Astrocyte of the hippocampus (primary cell): ENCODE measurements at regions not wholly inside any gene's neighbourhood (a gene's known extent, or its start where the extent isn't known, plus 50 kb on each side); places are given as distances from the start of the nearest gene placed in this dataset.

ENCODE experiments used
- DNase-seq: peaks from one replicate; pipeline ENCODE4 v3.0.0; 2011; ENCODE audit warnings: low read depth, low spot score

DNA sequence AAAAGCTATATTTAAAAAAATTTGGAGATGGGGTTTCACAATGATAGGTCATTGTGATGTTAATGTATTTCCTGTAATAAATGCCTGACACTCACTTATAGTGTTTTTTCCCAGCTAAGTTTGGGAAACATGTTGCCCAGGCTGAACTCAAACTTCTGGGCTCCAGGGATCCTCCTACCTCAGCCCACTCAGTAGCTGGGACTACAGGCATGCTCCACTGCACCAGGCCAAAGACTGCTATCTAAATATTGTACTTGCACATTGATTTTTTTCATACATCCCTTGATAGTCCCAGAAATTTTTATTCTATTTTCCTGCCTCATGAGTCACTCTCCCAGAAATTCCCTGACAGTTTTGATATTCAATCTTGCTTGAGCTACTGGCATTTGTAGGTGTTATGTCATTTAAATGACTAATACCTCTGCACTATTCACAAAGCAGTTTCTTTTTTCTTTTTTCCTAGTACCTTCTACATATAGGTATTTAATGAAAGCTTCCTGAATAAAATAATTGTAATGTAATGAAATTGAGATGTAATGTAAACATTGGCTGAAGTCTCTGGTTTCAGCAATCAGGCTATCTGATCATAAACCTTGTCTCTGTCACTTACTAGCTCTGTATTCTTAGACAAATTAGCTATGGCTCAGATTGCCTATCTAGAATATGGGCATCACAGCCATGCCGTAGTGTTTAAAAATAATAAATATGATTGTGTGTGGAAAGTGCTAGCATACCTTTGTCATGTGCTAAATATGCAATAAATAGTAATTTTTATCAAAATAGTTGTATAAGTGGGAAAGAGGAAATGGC is 1973.0 kb upstream of the AGA start:
- peak; percentile 47 for DNase-seq

DNA sequence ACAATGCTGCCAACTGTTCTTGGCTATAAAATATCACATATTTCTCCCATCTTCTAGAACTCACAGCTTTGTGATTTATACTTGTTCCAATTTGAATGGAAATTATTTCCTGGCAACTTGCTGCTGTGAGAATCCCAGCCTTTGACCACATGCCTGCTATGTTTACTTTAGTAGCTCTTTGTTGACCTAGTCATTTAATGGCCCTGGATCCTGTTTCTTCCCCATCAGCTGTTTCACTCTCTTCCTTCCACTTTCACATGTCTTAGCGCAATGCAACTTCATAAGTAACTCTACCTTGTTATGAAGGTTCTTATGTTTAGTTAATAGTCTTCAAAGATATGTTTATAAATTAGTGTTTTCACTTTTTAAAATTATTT is 1973.6 kb upstream of the AGA start:
- DNase-seq = peak; percentile 28

DNA sequence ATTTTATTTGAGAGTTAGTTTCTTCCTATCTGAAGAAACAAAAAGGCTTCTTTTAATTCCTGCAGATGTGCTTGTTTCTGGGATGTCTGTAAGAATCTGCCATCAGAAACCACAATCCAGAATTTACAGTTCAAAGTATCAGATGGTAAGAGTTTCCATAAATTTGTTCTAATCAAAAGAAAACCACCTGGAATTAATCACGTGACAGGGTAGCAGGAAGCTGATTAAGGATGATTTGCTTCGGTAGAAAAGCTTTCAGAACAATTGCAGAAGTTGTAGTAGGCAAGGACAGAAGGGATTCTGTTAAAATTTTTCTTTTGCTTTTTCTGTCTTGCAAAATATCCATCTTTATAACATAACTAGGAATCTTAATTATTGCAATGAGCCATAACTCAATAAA is 1975.1 kb upstream of the AGA start:
- no peak for DNase-seq

DNA sequence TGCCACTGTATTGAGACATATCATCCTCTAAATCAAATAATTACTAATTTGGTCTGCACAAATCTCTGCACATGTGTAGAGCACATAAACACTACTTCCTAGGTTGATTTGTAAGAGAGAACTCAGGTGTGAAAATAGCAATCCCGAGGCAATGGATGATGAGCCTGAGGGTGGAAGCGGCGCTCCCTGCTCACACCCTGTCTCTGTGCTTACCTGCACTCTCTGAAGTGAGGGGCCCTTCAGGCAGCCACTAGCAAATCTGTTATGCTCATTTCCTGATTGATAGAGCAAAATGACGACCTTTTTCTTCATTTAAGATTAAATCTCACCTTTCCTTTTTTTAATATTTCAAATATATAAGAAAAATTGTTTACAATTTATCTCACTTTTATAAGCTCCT is 1995.7 kb upstream of the AGA start:
- no peak for DNase-seq

DNA sequence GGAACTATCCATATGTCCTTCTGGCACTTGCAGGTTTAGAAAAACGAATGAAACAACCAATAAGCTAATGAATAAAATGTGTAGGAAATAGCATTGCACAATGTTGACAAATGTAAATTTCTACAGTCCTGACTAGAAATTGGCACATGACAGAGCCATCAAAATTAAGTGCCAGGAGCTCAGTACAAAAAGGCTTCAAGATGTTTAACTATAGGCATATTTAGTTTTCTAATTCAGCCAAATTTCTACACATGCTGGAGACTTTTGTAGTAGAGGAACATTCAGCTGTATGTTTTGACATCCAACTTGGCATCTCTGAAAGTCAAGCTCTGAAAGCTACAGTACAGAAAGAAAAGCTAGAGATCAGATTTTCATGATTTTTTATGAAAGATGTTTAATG is 1999.4 kb upstream of the AGA start:
- no peak for DNase-seq

DNA sequence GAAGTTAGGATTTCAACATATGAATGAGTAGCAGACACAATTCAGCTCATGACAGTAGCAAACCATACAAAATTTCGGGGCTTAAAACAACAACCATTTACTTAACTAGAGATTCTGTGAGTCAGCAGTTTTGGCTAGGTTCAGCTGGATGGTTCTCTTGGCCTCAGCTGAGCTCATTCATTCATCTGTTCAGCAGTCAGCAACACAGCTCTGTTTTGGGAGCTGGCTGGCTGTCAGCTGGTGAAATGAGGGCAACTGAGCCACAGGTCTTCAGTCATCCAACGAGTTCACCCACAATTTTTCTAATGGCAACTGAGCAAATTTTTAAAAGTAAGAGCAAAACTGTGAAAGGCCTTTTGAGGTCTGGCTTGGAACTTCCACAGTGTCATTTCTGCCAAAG is 2005.1 kb upstream of the AGA start:
- peak; percentile 80 for DNase-seq

DNA sequence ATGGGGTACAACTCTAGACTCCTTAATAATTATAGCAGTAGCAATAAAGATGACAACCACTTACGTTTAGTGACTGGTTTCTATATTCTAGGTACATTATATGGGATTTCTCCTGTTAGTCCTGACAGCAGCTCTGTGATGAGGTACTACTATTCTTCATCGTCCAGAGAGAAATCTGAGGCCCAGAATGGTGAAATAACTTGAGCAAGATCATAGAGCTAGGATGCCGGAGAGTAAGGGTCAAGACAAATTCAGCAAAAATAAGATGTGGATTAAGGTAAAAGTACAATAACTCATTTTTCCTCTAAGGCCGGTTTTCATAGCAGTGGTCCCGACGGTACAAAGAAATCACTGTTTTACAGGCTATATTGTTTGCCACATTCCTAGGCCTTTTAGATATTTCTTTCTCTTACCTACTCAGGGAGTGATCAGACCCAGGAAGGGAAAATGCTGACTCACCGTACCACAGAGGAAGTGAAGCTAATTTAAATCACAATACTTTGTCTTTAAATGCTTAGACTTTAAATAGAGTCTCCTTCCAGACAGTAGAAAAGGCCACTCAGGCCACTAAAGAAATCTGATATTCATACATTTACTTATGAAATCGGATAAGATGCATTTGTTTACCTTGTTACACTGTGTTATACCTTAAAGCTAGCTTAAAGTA is 2023.0 kb upstream of the AGA start:
- DNase-seq = peak; percentile 78

DNA sequence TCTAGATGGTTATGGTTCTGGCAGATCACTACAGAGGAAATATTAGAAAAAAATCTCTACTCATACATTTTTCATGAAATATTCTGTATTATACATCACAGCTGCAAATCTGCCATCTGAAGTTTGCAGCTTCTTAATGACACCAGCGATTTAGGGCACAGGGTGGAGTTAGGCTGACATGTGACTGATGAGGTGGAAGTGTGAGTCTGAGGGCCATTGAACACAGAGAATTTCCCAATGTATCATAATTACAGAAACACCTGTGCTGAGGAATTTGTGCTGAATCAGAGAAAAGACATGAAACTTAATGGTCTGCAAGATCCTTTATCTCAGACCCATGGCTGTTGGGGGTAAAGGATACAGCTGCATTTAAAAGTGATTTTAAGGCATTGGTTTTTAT is 2025.6 kb upstream of the AGA start:
- DNase-seq = no peak

DNA sequence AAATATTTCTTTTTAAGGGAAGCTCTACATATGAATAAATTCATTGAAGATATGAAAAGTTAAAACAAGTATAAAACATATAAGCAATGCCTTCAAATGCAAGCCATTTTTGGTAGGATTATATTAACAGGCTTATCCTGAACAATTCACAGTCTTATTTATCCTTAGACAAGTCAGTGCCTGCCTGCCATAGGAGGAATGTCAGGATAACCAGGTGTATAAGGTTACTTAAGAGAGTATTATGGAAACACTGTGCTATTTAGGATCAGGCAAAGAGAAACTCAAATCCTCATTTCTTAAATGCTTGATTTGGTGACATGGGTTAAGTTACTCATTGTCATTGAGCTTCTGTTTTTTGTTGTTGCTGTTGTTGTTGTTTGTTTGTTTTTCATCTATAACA is 2029.9 kb upstream of the AGA start:
- no peak for DNase-seq

DNA sequence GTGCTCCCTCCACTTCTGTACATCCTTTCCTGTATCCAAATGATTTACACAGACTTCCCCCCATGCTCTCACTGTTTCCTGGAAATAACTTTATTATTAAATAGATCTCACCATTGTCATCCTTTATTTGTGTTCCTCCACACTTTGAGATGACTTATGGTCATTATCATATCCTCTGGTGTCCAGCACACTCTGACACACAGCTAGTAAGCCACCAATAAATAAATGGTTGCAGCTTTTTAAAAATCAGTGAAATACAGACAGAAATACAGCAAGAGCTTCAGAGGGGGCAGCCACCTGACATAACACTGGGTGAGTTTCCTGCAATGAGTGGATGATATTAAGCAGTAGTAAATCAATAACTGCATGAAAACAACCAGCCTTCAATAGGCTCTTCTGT is 2036.4 kb upstream of the AGA start:
- no peak for DNase-seq

DNA sequence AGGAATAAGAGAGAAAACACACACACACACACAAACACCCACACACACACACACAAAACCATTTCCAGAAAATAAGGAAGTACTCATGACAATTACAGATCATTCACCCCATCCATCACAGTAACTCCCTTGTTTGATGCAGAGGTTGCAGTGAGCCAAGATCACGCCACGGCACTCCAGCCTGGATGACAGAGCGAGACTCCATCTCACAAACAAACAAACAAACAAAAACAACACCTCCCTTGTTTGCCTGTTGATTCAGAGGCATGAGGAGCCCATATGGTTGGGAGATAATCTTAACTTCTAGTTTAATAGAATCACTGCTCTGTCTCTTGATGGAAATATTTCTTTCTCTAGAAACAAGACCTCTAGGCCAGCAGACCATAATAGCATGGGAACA is 2043.5 kb upstream of the AGA start:
- no peak for DNase-seq

DNA sequence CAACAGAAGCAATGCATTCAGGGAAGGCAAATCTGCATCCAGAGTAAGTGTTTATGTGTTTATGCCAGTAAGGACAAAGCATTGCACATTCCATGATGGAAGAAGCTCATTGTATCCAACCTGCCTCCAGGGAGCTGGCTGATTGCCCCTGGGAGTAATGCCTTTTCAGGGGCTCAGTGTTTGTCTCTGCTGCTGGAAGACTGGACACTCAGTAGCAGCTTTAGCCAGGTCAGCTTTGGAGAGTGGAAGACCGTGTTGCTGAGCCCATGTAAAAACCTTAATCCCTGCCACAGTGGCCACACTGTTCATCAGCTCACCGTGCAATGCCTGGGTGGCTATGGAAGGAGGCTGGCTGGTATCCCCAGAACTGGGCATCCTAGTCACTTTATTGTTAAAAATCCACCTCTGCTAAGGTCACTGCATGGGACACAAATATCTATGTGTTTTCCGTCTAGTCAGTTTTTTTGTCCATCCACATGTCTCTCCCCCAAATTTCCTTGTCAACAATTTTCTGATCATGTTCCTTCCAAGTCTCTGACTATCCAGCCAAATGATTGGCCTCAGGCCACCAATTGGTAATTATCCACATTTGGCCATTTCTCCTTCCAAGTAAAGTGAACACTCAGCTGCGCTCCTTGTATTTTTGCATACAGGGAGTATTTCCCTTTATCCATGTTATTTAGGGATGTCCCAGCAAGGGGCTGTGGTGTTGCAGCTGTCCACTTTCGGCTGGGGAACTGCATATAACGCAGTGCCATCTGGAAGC is 2044.5 kb upstream of the AGA start:
- peak; percentile 27 for DNase-seq

DNA sequence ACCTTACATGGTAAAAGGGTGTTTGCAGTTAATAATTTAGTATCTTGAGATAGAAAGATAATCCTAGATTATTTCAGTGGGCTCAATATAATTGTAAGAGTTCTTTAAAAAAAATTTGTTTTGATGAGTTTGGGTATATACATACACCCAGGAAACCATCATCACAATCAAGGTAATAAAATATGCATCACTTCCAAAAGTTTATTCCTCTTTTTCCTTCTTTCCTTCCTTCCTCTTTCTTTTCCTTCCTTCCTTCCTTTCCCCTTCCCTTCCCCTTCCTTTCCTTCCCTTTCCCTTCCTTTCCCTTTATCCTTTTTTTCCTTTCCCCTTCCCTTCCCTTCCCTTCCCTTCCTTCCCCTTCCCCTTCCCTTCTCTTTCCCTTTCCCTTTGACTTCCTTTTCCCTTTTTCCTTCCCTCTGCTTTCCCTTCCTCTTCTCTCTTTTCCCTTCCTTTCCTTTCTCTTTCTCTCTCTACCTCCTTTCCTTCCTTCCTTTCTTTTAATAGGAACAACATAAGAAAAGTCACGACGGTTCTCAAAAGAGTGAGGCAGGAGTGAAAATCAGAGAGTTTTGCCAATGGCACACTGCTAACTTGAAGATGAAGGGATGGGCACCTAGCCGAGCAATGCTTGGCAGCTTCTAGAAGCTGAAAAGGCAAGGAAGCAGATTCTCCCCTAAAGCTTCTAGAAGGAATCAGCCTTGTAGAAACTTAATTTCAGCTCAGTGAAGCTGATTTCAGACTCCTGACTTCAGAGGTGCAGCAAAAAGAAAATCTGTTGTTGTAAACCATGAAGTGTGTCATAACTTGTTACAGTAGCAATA is 2050.2 kb upstream of the AGA start:
- DNase-seq = no peak

DNA sequence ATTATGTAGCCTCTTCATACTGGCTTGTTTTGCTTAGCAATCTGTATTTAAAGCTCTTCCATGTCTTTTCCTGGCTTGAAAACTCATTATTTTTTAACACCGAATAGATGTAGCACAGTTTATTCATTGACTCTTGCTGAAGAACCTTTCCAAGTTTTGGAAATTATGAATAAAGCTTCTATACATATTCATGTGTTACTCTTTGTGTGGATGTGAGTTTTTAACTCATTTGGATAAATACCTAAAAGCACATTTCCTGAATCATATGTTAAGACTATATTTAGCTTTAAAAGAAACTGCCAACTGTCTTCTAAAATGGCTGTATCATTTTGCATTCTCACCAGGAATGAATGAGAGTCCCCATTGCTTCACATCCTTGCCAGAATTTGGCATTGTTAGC is 2061.7 kb upstream of the AGA start:
- DNase-seq = no peak

DNA sequence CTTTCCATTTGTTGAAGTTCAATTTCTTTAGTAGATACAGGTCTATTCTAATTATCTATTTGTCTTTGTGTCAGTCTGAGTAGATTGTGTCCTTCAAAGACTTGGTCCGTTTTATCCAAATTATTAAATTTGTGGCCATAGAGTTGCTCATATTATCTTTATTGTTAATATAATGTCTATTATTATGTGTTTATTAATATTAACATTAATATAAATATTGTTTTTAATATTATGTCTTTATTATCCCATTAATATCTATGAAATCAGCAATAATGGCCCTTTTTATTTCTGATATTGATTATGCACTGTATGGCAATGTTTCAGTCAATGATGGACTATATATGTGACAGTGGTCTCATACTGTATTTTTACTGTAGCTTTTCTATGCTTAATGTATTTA is 2067.3 kb upstream of the AGA start:
- no peak for DNase-seq

DNA sequence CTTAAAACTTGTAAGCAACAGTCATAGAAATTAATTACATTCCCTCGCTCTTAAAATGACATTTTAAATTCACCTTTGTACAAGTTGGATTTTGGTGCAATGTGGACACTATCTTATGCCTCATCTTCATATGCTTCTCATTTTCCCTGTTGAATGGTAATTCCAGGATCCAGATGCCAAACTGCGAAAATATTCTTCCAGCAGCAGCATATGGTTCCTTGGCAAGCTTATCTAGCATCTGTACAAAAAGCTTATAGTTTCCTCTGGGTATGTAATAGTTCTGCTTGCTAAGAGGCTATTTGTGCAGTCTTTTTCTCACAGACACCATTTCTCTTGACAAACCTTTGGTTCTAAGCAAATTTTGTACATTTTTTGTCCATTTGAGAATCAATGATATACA is 2079.7 kb upstream of the AGA start:
- DNase-seq = no peak

DNA sequence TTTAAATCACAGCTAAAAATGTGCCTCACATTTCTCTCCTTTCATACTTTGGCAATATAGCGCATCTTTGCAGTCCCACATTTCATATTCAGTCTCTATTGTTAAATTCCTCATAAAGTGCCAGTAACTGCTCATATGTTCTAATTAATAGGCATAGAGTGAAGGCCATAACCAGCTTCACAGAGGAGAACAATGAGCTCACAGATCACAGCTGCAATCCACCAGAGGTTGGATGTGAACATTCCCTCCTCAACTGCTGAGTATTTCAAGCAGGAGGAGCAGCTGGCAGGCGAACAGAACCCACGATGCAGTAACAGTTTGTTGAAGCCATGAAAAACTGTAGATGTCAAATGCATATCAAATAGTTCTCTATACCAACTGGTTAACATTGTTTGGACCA is 2088.7 kb upstream of the AGA start:
- DNase-seq = peak; percentile 3

DNA sequence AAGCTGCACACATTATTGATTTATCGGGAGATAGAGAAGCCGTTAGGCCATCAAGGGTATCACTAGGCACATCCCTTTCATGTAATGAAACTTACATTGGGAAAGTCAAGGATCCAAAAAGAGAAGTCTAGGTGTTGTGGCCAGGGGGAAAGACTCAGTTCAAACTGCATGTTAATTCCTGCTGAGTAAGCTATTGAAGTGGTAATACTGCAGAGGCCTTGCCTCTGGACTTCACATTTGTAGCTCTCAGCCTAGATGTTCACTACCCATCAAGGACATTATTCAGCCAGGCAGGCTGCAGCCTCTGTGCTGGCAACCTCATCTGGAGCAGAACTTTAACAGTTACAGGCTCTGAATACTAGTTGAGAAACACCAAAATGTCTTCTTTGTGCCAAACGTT is 2094.5 kb upstream of the AGA start:
- no peak for DNase-seq

DNA sequence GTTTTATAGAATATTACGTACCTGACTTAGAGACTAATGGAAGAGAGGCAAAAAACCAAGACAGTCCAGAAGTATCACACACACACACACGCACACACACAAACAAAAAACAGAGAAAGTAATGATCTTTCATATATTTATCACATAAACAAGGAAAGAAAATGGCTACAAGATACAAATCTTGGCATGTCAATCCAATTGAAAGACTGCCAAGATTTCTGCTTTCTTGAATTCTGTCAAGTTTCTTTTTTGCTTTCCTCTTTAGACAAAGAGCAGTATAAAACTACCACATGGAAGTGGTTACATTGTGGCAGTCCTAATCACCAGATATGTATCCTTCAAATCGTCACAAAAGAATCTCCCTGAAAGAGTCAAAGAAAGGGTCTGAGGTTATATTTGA is 2097.4 kb upstream of the AGA start:
- peak; percentile 36 for DNase-seq

DNA sequence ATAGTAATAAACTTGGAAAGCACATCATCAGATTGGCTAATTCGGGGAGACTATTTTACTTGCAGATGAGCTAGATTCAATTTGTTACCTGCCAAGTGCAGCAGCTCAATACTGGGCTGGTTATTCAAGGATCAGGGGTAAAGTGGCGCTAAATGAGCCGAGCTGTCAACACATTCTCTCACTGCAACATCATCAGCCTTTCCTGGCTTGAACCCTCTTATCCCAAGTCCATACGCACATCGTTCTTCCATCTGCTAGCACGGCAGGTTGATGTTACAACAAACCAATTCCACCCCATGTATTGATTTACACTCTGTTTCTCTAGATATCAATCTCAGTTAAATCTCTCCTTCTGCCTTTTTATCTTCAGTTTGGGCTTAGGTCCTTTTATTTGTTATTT is 2101.5 kb upstream of the AGA start:
- no peak for DNase-seq

DNA sequence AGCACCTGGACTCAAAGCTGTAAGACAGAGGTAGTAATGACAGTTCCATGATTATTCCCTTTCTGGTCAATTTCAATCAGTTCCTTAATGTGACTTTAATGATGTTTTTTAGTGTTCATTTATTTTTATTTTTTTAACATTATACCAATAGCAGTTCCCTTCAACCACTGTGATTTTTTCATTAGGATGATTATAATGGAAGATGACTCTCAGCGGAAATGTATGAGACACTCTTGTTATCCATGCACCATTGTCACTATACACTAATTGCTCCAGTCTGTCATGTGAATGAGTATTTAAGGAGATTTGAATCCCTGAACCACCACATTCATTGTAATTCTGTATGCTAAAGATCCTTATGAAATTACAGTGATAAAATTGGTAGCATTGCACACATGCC is 2102.3 kb upstream of the AGA start:
- DNase-seq = no peak

DNA sequence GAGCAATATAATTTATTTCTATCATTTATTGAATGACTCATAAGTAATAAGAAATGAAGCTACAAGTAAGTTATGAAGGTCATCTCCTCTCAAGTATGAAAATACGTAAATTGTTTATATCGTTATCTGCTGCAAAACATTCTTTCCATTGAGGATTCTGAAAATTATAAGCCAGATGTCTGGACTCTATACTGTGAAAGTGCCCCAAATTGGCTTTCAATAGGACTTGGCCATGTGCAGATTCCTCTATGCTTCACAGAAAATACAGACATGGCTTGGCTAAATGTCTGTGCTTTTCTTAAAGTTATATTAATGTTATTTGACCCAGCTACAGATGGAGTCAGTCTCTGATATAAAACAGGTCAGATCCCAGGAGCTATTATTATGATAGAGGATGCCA is 2109.9 kb upstream of the AGA start:
- no peak for DNase-seq
